Heart left ventricle (tissue), 16 donors: ENCODE measurements at regions not wholly inside any gene's neighbourhood (a gene's known extent, or its start where the extent isn't known, plus 50 kb on each side); places are given as distances from the start of the nearest gene placed in this dataset.

Source experiments
- ATAC-seq, 4 donors: fragments of 200-7000 bp; cut with Tn5 transposase; one replicate each; pipeline ENCODE4 v1.9.1; 2020 to 2022; ENCODE audit warnings: moderate library complexity in 4 of 4, mild to moderate bottlenecking in 3 of 4, moderate number of reproducible peaks in 1 of 4
- DNase-seq, 5 donors: peaks; one replicate each; pipeline ENCODE4 v3.0.0-alpha.2; 2020
- H3K27ac ChIP-seq, 12 donors: fragments of 200-600 bp; sonication (generic) in 4 of 12; one replicate each; pipeline versions ENCODE4 v1.5.0 to v1.8.0; 2016 to 2022; ENCODE audit warnings: mild to moderate bottlenecking in 2 of 12
- H3K27me3 ChIP-seq, 9 donors: fragments of 200-600 bp; sonication (generic) in 2 of 9; one replicate each; pipeline versions ENCODE4 v1.5.1 to v1.8.0; 2016 to 2022; ENCODE audit warnings: mild to moderate bottlenecking in 3 of 9
- H3K36me3 ChIP-seq, 9 donors: fragments of 200-600 bp; sonication (generic) in 2 of 9; one replicate each; pipeline versions ENCODE4 v1.5.0 to v1.8.0; 2018 to 2022; ENCODE audit warnings: mild to moderate bottlenecking in 2 of 9
- H3K4me1 ChIP-seq, 12 donors: fragments of 200-600 bp; sonication (generic) in 4 of 12; one replicate each; pipeline versions ENCODE4 v1.5.0 to v1.8.0; 2016 to 2022; ENCODE audit warnings: mild to moderate bottlenecking in 3 of 12
- H3K4me3 ChIP-seq, 12 donors: fragments of 200-600 bp; sonication (generic) in 4 of 12; one replicate each; pipeline versions ENCODE4 v1.5.0 to v1.8.0; 2017 to 2022; ENCODE audit warnings: mild to moderate bottlenecking in 9 of 12, moderate library complexity in 4 of 12
- H3K9me3 ChIP-seq, 12 donors: fragments of 200-600 bp; sonication (generic) in 4 of 12; one replicate each; pipeline versions ENCODE4 v1.5.0 to v1.8.0; 2016 to 2022; ENCODE audit warnings: mild to moderate bottlenecking in 1 of 12
- CTCF ChIP-seq, 12 donors: fragments of 200-600 bp; sonication (generic) in 4 of 12; IDR thresholded peaks; one replicate each; pipeline versions ENCODE4 v1.5.0 to v1.8.0; 2018 to 2022; ENCODE audit warnings: antibody characterized with exemption in 12 of 12, mild to moderate bottlenecking in 5 of 12
- POLR2A ChIP-seq, 2 donors: fragments of 450-650 bp; IDR thresholded peaks; one replicate each; pipeline ENCODE4 v1.6.1; 2017; ENCODE audit warnings: antibody characterized with exemption in 2 of 2, mild to moderate bottlenecking in 2 of 2, moderate library complexity in 2 of 2
- WGBS, 4 donors: extraction: QIAGEN DNeasy Blood & Tissue Kit in 2 of 4; methylation state at CpG; one replicate each; pipeline versions ENCODE4 v1.1.5 to v1.1.7; 2013 to 2018; 5-methylcytosine and 5-hydroxymethylcytosine counted together
- intact Hi-C, 10 donors: fragments of 100-400 bp; cut with DNase I; formaldehyde crosslinking; loops; one replicate each; pipeline versions ENCODE4 v1.11.1 to v1.14.2; 2022
- donor health status: ischemic (EF 13 %, LVEDD 7.1; RV severe dilation, severe dysfunction).
- donor health status: healthy with polysubstance abuse.
- donor health status: DM: no; HTN: yes; CAD: no.
- donor health status: DM: no; HTN: no; CAD: no.
- donor health status: ischemic (EF 25% LVEDD 6.9; RV normal size, moderate dysfunction).
- donor health status: ischemic (EF 25% LVEDD 5.7; RV mildly dilated, moderate dysfunction).
- donor health status: healthy.
- donor health status: DM: yes; HTN: yes; CAD: no.
- donor health status: ischemic (EF 35%, LVEDD 5.7; RV mildly dilated, moderate dysfunction).
- donor health status: nonischemic (EF 11% LVEDD 7.7; RV severe dilation, severe dysfunction).
- donor health status: DM: yes; HTN: yes; CAD: no.
- donor health status: PGD.
- donor health status: ischemic (EF 29% LVEDD 5.4; RV normal size, mild dysfunction).
- donor health status: nonischemic (EF 23%, LVEDD 6.1; RV moderate dilation, normal function).

- WGBS, 4 donors, result 76 to 82% (median 78%) methylated on average over 5 of the region's 5 CpGs
- DNase-seq (no peak), ATAC-seq (no peak)
- peaks cover 0 to 14% (median 4%) of the 10 kb centered on the region in 12 donors for H3K9me3 ChIP-seq
- intact Hi-C loops, result no loop called here
- H3K27me3 ChIP-seq, result peaks cover 0 to 5% (median 0%) of the 10 kb centered on the region in 9 donors
- peaks cover 0 to 3% (median 0%) of the 10 kb centered on the region in 12 donors for H3K4me1 ChIP-seq
- no peaks in the 10 kb centered on the region for H3K36me3 ChIP-seq
- TF ChIP-seq POLR2A (IDR thresholded peaks at IDR 0.05), result no peak
- H3K27ac ChIP-seq, result no peak overlapping the region
- no peak overlapping the region for H3K4me3 ChIP-seq
These were observed 155.1 kb upstream of the NEBL start for GRCh38 chr10:21052072-21052708.

- intact Hi-C loops, result no loop called here
- ATAC-seq (no peak), DNase-seq (no peak)
- Histone ChIP-seq H3K9me3 (peaks cover 0 to 14% (median 4%) of the 10 kb centered on the region in 12 donors), H3K27me3 (peaks cover 0 to 5% (median 0%) of the 10 kb centered on the region in 9 donors), H3K27ac (no peak overlapping the region), H3K4me3 (no peak overlapping the region), H3K36me3 (no peaks in the 10 kb centered on the region), H3K4me1 (peaks cover 0 to 4% (median 0%) of the 10 kb centered on the region in 12 donors)
- WGBS, 4 donors, result 92 to 96% (median 95%) methylated on average over 3 of the region's 3 CpGs
- TF ChIP-seq POLR2A (IDR thresholded peaks at IDR 0.05), result no peak
- no peak for TF ChIP-seq CTCF (IDR thresholded peaks at IDR 0.05)
These were observed 152.4 kb upstream of the NEBL start for GRCh38 chr10:21049482-21049881.

GRCh38 chr10:21048068-21048467, 151.0 kb upstream of the NEBL start:
- H3K9me3 ChIP-seq, result peaks cover 0 to 14% (median 4%) of the 10 kb centered on the region in 12 donors
- peaks cover 0 to 12% (median 0%) of the 10 kb centered on the region in 12 donors for H3K4me1 ChIP-seq
- ATAC-seq (no peak), DNase-seq (no peak)
- TF ChIP-seq POLR2A (IDR thresholded peaks at IDR 0.05) (no peak), CTCF (IDR thresholded peaks at IDR 0.05) (no peak)
- H3K4me3 ChIP-seq, result no peak overlapping the region
- H3K27ac ChIP-seq, result no peak overlapping the region
- WGBS, 4 donors, result 73 to 94% (median 87%) methylated on average over 6 of the region's 6 CpGs
- intact Hi-C loops, result no loop called here
- H3K27me3 ChIP-seq, result peaks cover 0 to 5% (median 0%) of the 10 kb centered on the region in 9 donors
- H3K36me3 ChIP-seq, result no peaks in the 10 kb centered on the region

- TF ChIP-seq POLR2A (IDR thresholded peaks at IDR 0.05) (no peak), CTCF (IDR thresholded peaks at IDR 0.05) (no peak)
- Histone ChIP-seq H3K4me3 (no peak overlapping the region), H3K36me3 (no peaks in the 10 kb centered on the region), H3K27ac (no peak overlapping the region), H3K4me1 (peaks cover 0 to 12% (median 0%) of the 10 kb centered on the region in 12 donors), H3K27me3 (peaks cover 0 to 5% (median 0%) of the 10 kb centered on the region in 9 donors), H3K9me3 (peaks cover 0 to 13% (median 4%) of the 10 kb centered on the region in 12 donors)
- intact Hi-C loops, result no loop called here
- no peak for DNase-seq
- 89 to 96% (median 92%) methylated on average over 3 of the region's 3 CpGs for WGBS, 4 donors
- ATAC-seq, result no peak
These were observed 150.4 kb upstream of the NEBL start for GRCh38 chr10:21047511-21047910.

GRCh38 chr10:21047096-21047495, 150.0 kb upstream of the NEBL start:
- no peak overlapping the region for H3K27ac ChIP-seq
- H3K27me3 ChIP-seq, result peaks cover 0 to 2% (median 0%) of the 10 kb centered on the region in 9 donors
- DNase-seq (no peak), ATAC-seq (no peak)
- peaks cover 0 to 9% (median 2%) of the 10 kb centered on the region in 12 donors for H3K9me3 ChIP-seq
- peaks cover 0 to 12% (median 0%) of the 10 kb centered on the region in 12 donors for H3K4me1 ChIP-seq
- no peak overlapping the region for H3K4me3 ChIP-seq
- intact Hi-C loops, result no loop called here
- TF ChIP-seq CTCF (IDR thresholded peaks at IDR 0.05) (no peak), POLR2A (IDR thresholded peaks at IDR 0.05) (no peak)
- no peaks in the 10 kb centered on the region for H3K36me3 ChIP-seq
